ENCODE measurements at regions not wholly inside any gene's neighbourhood (a gene's known extent, or its start where the extent isn't known, plus 50 kb on each side); places are given as distances from the start of the nearest gene placed in this dataset.

DNA sequence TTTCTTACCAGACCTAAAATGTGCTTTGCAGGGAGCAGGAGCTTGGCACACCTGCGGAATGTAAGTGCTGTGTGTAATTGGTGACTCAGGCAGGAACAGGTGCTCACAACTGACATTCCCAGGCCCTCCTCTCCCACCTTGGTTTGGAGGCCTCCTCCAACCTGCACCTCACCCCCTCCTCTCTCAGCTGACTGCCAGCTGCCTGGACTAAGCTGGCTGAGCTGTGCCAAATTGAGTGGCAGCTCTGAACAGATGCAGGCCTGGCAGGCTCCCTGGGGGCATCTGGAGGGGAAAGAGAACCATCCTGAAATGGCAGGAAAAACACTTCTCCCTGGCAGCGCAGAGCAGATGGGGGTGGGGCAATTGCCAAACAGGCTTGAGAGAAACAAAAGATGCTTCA is 91.7 kb upstream of the PGBD5 start:
- DNase-seq (ENCODE audit: low read depth in 1 of 2, low spot score in 1 of 2), result no peak
- no peak overlapping the region for H3K4me3 ChIP-seq
- WGBS (ENCODE audit: missing lambda C conversion rate), result 61% methylated on average over 2 of the region's 2 CpGs
- H3K9me3 ChIP-seq, result no peaks in the 10 kb centered on the region
- ChIA-PET CTCF (no interaction called here), POLR2A (no interaction called here)
- no peaks in the 10 kb centered on the region for H3K4me1 ChIP-seq
- no peak overlapping the region for H3K27ac ChIP-seq
- no peak overlapping the region for H3K4me2 ChIP-seq
- TF ChIP-seq CBX2 (IDR thresholded peaks at IDR 0.05; ENCODE audit: borderline replicate concordance, low read depth) (no peak), FOXS1 (CRISPR knock-in tag; IDR thresholded peaks at IDR 0.05) (no peak), ZNF302 (CRISPR knock-in tag; IDR thresholded peaks at IDR 0.05) (no peak), RAD21 (conservative IDR thresholded peaks at IDR 0.05 in 1 of 2, IDR thresholded peaks at IDR 0.05 in 1 of 2) (no peak), BHLHE40 (IDR thresholded peaks at IDR 0.05; ENCODE audit: low read depth, low read length) (no peak), PHF8 (IDR thresholded peaks at IDR 0.05; ENCODE audit: borderline replicate concordance, low read depth) (no peak), MAZ (IDR thresholded peaks at IDR 0.05; ENCODE audit: borderline replicate concordance, low read depth, low read length) (no peak), SMC3 (IDR thresholded peaks at IDR 0.05) (no peak), HOXB13 (CRISPR knock-in tag; IDR thresholded peaks at IDR 0.05; ENCODE audit: low read depth) (no peak), EP300 (IDR thresholded peaks at IDR 0.05) (no peak), RNF2 (IDR thresholded peaks at IDR 0.05; ENCODE audit: borderline replicate concordance, low read depth) (no peak), POLR2A (IDR thresholded peaks at IDR 0.05; ENCODE audit: low read length) (no peak)
- TF ChIP-seq, protein P1, sequence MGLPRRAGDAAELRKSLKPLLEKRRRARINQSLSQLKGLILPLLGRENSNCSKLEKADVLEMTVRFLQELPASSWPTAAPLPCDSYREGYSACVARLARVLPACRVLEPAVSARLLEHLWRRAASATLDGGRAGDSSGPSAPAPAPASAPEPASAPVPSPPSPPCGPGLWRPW (IDR thresholded peaks at IDR 0.05), result no peak
- TF ChIP-seq, protein P2, sequence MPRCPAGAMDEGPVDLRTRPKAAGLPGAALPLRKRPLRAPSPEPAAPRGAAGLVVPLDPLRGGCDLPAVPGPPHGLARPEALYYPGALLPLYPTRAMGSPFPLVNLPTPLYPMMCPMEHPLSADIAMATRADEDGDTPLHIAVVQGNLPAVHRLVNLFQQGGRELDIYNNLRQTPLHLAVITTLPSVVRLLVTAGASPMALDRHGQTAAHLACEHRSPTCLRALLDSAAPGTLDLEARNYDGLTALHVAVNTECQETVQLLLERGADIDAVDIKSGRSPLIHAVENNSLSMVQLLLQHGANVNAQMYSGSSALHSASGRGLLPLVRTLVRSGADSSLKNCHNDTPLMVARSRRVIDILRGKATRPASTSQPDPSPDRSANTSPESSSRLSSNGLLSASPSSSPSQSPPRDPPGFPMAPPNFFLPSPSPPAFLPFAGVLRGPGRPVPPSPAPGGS (IDR thresholded peaks at IDR 0.05), result no peak
- TF ChIP-seq, protein P3, sequence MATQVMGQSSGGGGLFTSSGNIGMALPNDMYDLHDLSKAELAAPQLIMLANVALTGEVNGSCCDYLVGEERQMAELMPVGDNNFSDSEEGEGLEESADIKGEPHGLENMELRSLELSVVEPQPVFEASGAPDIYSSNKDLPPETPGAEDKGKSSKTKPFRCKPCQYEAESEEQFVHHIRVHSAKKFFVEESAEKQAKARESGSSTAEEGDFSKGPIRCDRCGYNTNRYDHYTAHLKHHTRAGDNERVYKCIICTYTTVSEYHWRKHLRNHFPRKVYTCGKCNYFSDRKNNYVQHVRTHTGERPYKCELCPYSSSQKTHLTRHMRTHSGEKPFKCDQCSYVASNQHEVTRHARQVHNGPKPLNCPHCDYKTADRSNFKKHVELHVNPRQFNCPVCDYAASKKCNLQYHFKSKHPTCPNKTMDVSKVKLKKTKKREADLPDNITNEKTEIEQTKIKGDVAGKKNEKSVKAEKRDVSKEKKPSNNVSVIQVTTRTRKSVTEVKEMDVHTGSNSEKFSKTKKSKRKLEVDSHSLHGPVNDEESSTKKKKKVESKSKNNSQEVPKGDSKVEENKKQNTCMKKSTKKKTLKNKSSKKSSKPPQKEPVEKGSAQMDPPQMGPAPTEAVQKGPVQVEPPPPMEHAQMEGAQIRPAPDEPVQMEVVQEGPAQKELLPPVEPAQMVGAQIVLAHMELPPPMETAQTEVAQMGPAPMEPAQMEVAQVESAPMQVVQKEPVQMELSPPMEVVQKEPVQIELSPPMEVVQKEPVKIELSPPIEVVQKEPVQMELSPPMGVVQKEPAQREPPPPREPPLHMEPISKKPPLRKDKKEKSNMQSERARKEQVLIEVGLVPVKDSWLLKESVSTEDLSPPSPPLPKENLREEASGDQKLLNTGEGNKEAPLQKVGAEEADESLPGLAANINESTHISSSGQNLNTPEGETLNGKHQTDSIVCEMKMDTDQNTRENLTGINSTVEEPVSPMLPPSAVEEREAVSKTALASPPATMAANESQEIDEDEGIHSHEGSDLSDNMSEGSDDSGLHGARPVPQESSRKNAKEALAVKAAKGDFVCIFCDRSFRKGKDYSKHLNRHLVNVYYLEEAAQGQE (IDR thresholded peaks at IDR 0.05), result no peak
- TF ChIP-seq, protein P4, sequence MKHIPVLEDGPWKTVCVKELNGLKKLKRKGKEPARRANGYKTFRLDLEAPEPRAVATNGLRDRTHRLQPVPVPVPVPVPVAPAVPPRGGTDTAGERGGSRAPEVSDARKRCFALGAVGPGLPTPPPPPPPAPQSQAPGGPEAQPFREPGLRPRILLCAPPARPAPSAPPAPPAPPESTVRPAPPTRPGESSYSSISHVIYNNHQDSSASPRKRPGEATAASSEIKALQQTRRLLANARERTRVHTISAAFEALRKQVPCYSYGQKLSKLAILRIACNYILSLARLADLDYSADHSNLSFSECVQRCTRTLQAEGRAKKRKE (CRISPR knock-in tag; IDR thresholded peaks at IDR 0.05; ENCODE audit: low read depth), result no peak
- TF ChIP-seq, protein P5, sequence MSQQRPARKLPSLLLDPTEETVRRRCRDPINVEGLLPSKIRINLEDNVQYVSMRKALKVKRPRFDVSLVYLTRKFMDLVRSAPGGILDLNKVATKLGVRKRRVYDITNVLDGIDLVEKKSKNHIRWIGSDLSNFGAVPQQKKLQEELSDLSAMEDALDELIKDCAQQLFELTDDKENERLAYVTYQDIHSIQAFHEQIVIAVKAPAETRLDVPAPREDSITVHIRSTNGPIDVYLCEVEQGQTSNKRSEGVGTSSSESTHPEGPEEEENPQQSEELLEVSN (IDR thresholded peaks at IDR 0.05; ENCODE audit: borderline replicate concordance, low read depth), result no peak
- no peak for ATAC-seq
- FAIRE-seq, result no peak

DNA sequence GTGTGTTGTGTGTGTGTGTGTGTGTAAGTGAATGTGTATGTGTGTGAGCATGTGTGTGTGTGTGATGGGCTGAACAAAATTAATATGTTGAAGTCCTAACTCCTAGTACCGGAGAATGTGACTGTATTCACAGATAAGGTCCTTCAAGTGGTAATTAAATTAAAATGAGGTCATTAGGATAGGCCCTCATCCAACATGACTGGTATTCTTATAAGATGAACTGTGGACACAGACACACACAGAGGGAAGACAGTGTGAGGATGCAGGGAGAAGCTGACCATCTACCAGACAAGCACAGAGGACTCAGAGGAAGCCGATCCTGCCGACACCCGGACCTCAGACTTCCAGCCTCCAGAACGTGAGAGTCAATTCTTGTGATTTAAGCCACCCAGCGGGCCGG is 91.2 kb upstream of the PGBD5 start:
- CTCF ChIA-PET, result interaction anchor here (0.9 kb wide), 1 partner anchor 8 kb away, joined by 3 read pairs; no protein-coding TSS in a partner anchor
- TF ChIP-seq EHMT2 (IDR thresholded peaks at IDR 0.05; ENCODE audit: low read depth) (no peak), ZSCAN20 (CRISPR knock-in tag; IDR thresholded peaks at IDR 0.05) (no peak), RFX5 (IDR thresholded peaks at IDR 0.05) (no peak), EP300 (IDR thresholded peaks at IDR 0.05) (no peak), KDM1A (IDR thresholded peaks at IDR 0.05; ENCODE audit: low read depth) (no peak), ZFP36 (IDR thresholded peaks at IDR 0.05; ENCODE audit: borderline replicate concordance, partially characterized antibody) (no peak), FOSL2 (IDR thresholded peaks at IDR 0.05) (no peak), FOSL2 (CRISPR knock-in tag; IDR thresholded peaks at IDR 0.05) (no peak), KDM5A (IDR thresholded peaks at IDR 0.05) (no peak), SMC3 (IDR thresholded peaks at IDR 0.05) (no peak), NFE2L2 (conservative IDR thresholded peaks at IDR 0.05; ENCODE audit: low read length) (no peak), HOXB13 (CRISPR knock-in tag; IDR thresholded peaks at IDR 0.05; ENCODE audit: low read depth) (no peak), PHF8 (IDR thresholded peaks at IDR 0.05; ENCODE audit: borderline replicate concordance, low read depth) (no peak)
- TF ChIP-seq, protein P6, sequence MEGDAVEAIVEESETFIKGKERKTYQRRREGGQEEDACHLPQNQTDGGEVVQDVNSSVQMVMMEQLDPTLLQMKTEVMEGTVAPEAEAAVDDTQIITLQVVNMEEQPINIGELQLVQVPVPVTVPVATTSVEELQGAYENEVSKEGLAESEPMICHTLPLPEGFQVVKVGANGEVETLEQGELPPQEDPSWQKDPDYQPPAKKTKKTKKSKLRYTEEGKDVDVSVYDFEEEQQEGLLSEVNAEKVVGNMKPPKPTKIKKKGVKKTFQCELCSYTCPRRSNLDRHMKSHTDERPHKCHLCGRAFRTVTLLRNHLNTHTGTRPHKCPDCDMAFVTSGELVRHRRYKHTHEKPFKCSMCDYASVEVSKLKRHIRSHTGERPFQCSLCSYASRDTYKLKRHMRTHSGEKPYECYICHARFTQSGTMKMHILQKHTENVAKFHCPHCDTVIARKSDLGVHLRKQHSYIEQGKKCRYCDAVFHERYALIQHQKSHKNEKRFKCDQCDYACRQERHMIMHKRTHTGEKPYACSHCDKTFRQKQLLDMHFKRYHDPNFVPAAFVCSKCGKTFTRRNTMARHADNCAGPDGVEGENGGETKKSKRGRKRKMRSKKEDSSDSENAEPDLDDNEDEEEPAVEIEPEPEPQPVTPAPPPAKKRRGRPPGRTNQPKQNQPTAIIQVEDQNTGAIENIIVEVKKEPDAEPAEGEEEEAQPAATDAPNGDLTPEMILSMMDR (IDR thresholded peaks at IDR 0.05), result no peak
- TF ChIP-seq, protein P4 (CRISPR knock-in tag; IDR thresholded peaks at IDR 0.05; ENCODE audit: low read depth), result no peak
- TF ChIP-seq, protein P1 (IDR thresholded peaks at IDR 0.05), result no peak

More for the DNA sequence above, 91.2 kb upstream of the PGBD5 start:
- Histone ChIP-seq H3K4me1 (no peaks in the 10 kb centered on the region), H3K9me3 (no peaks in the 10 kb centered on the region), H3K27ac (no peak overlapping the region), H3K4me2 (no peak overlapping the region), H3K4me3 (no peak overlapping the region)
- FAIRE-seq, result no peak
- 0 out of 6 replicates have a peak, but pooled peaks of 1 of the 2 experiments have one; percentile 24 for ATAC-seq
- POLR2A ChIA-PET, result no interaction called here
- WGBS (ENCODE audit: missing lambda C conversion rate), result 22% methylated on average over 7 of the region's 7 CpGs
- no peak for DNase-seq (ENCODE audit: low read depth in 1 of 2, low spot score in 1 of 2)
